Adrenal gland (tissue), 5 donors: ENCODE measurements at regions not wholly inside any gene's neighbourhood (a gene's known extent, or its start where the extent isn't known, plus 50 kb on each side); places are given as distances from the start of the nearest gene placed in this dataset.

Source experiments
- POLR2A ChIP-seq, 2 donors: fragments of 450-650 bp; IDR thresholded peaks; one replicate each; pipeline ENCODE4 v1.6.1; 2017; ENCODE audit warnings: antibody characterized with exemption in 2 of 2, mild to moderate bottlenecking in 2 of 2, moderate library complexity in 1 of 2
- TF ChIP-seq, protein P1 (sequence below), 6 experiments: fragments of 450-650 bp in 4 of 6; fragments of 200-600 bp in 2 of 6; sonication (generic) in 1 of 6; IDR thresholded peaks; 1 replicate in 5 of 6; 2 replicates in 1 of 6; pipeline versions ENCODE4 v1.5.1 to v1.8.0; 2016 to 2021; ENCODE audit warnings: antibody characterized with exemption in 6 of 6, mild to moderate bottlenecking in 2 of 6, moderate library complexity in 1 of 6
- donor health status: DM: no; HTN: no; CAD: no.

DNA sequence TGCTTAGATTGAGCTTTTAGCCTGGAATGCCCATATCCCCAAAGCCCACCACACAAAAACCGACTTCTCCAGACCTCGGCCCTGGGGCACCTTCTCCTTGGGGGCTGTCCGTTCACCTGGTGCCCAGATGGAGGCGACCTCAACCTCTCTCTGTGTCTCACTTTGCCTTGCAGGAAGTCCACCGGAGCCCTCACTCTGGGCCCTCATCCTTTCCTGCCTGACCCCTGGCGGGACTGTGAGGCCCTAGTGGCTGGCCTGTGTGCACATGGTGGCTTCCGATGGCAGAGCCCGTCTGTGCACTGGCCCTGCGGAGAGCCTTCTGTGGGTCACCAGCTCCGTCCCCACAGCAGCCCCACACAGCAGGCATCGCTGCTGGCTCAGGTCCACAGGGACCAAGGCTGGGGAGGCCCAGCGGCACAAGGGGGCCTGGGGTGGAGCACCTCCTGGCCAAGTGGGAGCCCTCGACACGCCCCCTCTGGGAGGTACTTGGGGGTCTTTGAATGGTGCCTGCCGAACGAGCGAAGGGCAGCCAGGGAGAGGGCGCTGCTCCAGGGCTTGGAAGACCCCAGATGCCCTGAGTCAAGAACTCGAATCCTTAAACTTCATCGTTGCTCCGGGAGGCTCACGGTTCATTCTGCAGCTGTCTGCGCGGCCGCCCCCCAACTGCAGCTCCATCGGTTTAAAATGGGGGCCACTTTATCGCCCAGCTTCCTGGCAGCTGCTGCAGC is 97.2 kb upstream of the ADRA2C start:
- no peak for TF ChIP-seq POLR2A (IDR thresholded peaks at IDR 0.05)
- TF ChIP-seq, protein P1, sequence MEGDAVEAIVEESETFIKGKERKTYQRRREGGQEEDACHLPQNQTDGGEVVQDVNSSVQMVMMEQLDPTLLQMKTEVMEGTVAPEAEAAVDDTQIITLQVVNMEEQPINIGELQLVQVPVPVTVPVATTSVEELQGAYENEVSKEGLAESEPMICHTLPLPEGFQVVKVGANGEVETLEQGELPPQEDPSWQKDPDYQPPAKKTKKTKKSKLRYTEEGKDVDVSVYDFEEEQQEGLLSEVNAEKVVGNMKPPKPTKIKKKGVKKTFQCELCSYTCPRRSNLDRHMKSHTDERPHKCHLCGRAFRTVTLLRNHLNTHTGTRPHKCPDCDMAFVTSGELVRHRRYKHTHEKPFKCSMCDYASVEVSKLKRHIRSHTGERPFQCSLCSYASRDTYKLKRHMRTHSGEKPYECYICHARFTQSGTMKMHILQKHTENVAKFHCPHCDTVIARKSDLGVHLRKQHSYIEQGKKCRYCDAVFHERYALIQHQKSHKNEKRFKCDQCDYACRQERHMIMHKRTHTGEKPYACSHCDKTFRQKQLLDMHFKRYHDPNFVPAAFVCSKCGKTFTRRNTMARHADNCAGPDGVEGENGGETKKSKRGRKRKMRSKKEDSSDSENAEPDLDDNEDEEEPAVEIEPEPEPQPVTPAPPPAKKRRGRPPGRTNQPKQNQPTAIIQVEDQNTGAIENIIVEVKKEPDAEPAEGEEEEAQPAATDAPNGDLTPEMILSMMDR (IDR thresholded peaks at IDR 0.05): no peak
